T47D (cell line): ENCODE measurements at regions not wholly inside any gene's neighbourhood (a gene's known extent, or its start where the extent isn't known, plus 50 kb on each side); places are given as distances from the start of the nearest gene placed in this dataset.
A peak's percentile ranks its signal among the peaks of the same experiment; 100 is the strongest.
"Not testable (repeated sequence)": the region's sequence is repeated elsewhere in the genome, so short reads cannot be mapped to it uniquely, and the experiment has no call there.

Experiments used
- DNase-seq, 2 experiments: peaks; one replicate each; pipeline versions ENCODE4 v3.0.0 to v3.0.0-alpha.2; 2011 to 2012; ENCODE audit warnings: low read depth in 1 of 2, low spot score in 1 of 2
- JUND ChIP-seq: IDR thresholded peaks from 2 replicates; pipeline ENCODE4 v1.6.1; 2012; ENCODE audit warnings: low read depth
- in situ Hi-C: cut with HindIII; loops from 2 replicates; pipeline ENCODE4 v1.10.0; 2016; ENCODE audit warnings: low sequenced_read_pairs, low pct_unique_long_range_greater_than_20kb

DNA sequence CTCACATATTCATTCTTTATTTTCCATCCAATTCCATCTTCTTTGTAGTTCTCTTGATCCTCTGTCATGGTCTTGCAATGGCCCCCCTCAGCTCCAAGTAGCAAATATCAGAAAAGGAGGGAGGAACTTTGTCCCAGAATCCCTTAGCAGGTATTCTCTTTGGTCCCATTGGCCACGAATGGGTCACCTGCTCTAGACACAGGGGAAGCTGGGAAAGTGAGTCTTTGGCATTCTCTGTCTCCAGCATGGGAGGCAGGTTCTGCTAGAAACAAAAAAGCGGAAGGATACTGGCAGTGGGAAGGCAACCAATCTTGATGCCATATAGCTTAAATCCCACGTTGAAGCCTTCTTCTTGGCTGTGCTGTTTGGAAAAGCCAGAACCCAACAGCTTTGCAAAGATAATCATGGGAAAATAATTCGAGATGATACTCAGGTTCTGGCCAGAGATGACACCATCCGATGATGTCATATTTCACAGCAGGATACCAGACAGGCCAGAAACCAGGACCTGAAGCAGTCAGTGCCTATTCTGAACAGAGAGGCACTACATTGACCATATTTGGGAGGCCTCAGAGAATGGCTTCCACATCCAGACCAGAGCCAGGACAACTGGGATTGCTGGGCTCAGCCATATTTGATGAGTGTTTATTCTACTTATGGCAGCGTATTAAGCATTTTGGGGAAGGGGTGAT lies 110.4 kb upstream of the ATXN3L start:
- no peak for TF ChIP-seq JUND
- in situ Hi-C loops = no loop called here
- DNase-seq = no peak

DNA sequence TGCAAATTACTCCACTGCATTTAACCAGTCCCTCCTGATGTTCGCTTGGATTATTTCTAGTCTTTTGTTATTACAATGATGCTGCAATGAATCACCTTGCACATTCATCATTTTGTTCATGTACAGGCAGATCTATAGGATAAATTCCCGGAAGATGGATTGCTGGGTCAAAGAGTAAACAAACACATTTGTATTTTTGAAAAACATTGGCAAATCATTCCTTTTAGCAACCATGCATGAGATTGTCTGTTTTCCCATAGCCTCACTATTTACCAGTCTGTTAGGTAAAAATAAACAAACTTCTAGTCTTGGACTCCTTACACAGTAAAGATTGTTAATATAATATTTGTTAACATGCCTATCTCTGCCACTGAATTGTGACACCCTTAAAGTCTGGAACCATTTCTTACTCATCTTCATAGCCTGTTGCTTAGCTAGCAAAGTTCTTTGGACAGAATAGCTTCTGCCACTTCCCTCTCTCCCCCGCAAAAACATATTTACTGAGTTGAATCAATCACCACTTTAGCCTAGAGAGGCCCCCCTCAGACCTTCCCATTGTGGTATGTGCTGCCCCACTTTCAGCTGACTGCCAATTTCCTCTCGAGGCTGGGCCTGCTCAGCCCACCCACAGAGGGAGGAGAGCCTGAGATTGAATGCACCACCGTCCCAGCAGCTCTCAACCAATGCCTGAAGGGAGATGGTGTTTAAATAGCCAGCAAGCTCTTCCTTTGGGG lies 108.4 kb upstream of the ATXN3L start:
- TF ChIP-seq JUND = no peak
- peak in 1 of 2 experiments; percentile 7 for DNase-seq
- in situ Hi-C loops = no loop called here

DNA sequence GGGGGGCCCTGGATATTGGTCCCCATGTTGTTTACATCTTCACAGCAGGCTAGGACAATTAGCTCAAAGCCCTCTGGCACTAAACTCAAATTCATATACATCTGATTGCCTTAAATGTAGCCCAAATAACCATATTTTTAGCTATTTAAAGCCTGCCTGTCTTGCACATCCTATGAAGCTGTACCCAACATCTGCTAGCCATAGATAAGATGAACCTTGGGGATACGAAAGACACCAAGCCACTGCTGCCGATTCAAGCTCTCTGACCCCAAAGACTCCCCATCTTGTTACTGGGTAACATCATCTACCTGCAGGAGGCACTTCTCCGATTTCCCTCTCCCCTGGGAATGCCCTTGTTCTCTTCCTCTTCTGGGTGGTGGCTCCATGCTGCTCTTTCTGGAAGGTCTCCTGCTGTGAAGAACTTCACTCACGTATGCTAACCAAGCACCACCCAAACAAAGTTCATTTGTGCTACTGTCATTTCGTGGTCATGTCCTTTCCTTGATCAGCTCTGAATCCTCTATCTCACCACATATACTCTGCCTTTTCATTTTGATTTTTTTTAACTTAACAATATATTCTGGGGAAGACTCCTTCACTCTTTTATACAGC lies 107.7 kb upstream of the ATXN3L start:
- no peak for DNase-seq
- TF ChIP-seq JUND = no peak
- in situ Hi-C loops = no loop called here

DNA sequence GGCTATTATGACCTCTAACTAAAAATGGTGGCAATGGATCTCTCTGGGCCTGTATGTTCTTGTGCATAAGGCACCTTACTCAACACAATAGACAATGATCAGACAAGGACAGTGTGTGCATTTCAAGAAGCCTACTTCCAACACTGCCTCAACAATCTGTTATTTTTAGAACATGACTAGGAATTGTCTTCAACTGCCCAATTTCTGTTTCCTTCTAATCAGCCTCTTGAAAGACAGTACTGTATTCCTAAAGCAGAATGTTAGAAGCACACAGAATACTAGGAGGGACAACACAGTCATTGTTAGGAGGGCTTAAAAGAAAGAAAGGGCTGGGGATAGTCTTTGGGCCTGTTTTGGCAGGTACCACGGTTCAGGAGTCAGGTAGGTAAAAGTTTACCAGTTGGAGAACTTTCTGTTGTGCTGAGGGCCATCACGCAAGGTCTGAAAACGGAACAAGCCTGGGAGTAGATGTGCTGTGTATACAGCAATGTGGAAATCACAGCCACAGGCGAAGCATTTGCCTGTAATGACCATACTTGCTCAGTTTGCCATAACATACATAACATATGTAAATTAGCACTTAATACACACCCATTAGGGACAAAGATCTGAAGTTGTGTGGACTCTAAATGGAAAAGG lies 100.8 kb upstream of the ATXN3L start:
- DNase-seq = no peak
- in situ Hi-C loops = no loop called here
- no peak for TF ChIP-seq JUND

DNA sequence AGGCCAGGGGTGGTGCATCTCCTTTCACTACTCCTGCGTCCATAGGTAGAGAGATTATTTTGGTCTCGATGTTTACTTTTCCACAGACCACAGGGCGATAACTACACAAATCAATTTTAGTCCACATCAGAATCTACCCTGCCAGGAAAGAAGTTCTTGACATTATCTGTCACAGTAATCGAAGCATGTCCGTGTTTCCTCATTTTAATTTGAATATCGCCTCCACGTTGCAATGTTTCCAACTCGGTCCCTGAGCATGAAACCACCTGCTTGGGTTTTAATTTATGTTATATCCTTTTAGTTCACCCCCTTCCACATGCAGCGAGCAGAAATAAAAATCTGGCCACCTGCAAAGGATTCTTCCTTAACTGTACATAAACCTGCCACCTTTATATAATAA lies 100.1 kb upstream of the ATXN3L start:
- in situ Hi-C loops = no loop called here
- TF ChIP-seq JUND = no peak
- DNase-seq = no peak

DNA sequence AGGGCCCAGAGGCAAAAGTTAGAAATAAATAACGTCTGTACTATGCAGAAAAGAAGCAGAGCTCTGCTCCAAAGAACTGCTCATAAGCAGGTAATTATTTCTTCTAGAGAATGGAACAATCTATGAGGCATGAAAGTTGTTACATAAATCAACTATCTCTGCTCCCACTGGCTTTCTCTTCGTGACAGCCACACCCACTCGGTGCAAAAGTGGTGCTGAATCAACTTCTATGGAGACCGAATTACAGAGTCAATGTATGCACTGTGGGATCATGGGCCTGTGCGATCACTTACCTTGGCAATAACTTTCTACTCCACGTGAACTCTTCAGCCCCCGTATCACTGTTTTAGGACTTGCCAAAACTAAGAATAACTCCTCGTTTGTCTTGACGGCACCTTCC lies 99.4 kb upstream of the ATXN3L start:
- TF ChIP-seq JUND = no peak
- DNase-seq = no peak
- in situ Hi-C loops = no loop called here

DNA sequence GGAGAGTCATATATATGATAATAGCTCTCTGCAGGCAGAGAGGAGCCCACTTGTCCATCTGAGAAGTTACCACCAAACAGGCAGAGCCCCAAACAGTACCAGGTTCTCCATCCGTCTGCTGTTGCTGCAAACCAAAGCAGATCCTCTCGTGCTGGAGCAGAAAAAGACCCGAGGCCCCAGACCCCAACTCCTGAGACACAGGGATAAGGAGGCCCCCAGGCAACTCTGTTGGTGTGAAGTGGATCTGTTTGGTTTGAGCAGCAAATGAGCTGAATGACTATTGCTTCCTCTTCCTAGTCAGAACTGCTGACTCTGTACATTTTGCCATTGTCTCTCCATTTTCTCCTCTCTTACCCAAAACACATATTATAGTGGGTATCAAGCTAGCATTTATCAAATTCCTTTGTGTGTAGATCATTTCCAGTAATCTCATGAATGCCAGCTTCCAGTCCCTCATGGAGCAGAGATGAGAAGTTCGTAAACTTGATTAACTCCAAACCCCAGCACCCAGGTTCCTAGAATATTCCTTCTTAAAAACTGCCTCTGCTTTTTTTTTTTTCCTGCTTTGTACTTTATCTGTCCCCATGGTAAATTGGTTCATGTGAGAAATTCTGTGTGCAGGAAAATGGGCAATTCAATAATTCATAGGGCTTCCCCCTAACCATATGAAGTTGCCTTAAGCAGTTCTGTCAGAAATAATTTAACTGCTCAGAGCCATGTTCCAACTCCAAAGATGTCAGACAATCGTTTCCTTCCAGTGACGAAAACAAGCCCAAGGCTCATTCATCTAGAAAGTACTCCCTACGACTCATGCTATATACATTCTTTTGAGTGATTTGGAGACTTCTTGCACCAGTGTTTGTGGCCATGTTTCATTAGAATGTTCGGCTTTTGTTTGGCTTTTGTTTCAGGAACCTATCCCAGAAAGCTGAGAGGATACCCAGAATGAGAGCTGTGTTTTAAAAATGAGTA lies 98.6 kb upstream of the ATXN3L start:
- in situ Hi-C loops = no loop called here
- no peak for TF ChIP-seq JUND
- no peak for DNase-seq

DNA sequence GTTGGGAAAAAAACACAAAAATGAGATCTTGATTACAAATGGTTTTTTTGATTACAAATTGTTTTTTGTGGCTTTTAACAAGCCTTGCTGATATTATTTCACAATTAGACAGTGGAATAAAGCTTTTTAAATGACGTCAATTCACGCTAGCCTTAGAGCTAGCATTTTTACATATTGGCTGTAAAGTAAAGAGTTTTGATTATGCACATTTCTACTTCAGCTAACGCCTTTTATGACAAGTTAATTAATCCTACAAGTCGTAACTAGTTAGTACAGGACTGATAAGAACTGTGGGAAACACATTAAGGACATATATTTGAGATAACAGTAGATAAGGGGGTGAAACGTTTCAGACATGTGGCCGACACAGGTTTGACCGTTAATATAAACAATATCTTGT lies 95.7 kb upstream of the ATXN3L start:
- in situ Hi-C loops = no loop called here
- no peak for TF ChIP-seq JUND
- DNase-seq = no peak

DNA sequence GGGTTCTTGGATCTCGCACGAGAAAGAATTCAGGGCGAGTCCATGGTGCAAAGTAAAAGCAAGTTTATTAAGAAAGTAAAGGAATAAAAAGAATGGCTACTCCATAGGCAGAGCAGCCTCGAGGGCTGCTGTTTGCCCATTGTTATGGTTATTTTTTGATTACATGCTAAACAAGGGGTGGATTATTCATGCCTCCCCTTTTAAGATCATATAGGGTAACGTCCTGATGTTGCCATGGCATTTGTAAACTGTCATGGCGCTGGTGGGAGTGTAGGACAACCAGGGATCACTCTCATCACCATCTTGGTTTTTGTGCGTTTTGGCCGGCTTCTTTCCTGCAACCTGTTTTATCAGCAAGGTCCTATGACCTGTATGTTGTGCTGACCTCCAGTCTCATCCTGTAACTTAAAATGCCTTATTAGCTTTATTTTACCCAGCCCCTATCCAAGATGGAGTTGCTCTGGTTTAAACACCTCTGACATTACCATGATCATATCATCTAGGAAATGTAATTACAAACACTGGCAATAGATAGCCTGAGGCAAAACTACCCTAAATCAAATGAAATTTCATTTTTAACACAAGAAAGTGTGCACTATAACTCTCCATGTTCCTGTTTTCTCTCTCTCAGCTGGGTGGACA lies 94.3 kb upstream of the ATXN3L start:
- TF ChIP-seq JUND = no peak
- DNase-seq = no peak
- in situ Hi-C loops = no loop called here

DNA sequence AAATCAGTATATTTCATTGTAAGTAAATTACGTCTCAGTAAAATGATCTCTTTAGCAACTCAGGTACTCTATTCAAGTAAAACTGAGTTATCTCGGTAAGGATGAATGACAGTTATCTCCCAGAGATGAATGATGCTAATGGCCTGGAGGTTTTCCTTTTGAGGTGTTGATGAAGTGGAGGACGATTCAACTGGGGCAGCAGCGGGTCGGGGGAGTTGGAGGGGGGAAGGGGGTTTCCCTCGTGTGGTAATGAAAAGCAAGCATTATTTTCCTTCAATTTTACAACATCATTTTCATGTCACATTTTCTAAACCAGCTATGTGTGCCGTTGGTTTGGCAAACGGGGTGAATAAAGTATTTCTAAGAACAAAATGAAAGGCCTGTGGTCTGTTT lies 92.4 kb upstream of the ATXN3L start:
- no peak for DNase-seq
- no peak for TF ChIP-seq JUND
- in situ Hi-C loops = no loop called here

DNA sequence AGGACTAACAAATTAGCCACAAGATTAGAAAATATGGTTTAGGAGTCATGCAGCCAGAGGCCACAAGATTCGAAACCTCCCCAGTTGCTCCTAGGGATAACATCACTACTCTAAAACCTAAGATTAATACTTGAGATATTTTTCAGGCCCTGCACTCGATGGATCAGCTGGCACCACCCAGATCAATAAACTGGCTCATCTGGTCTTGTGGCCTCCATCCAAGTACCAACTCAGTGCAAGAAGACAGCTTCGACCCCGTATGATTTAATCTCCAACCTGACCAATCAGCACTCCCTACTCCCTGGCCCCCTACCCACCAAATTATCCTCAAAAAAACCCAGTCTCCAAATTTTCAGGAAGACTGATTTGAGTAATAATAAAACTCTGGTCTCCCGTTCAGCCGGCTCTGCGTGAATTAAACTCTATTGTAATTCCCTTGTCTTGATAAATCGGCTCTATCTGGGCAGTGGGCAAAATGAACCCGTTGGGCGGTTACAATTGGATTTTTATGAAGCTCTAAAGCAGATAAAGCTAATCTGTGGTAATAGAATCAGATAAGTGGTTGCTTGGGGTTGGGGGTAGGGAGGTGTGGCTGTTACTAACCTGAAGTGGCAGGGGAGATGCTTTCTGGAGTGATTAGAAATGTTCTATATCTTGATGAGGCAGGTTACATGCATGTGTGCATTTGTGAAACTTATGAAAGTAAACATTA lies 91.8 kb upstream of the ATXN3L start:
- DNase-seq = no peak
- no peak for TF ChIP-seq JUND
- in situ Hi-C loops = no loop called here

DNA sequence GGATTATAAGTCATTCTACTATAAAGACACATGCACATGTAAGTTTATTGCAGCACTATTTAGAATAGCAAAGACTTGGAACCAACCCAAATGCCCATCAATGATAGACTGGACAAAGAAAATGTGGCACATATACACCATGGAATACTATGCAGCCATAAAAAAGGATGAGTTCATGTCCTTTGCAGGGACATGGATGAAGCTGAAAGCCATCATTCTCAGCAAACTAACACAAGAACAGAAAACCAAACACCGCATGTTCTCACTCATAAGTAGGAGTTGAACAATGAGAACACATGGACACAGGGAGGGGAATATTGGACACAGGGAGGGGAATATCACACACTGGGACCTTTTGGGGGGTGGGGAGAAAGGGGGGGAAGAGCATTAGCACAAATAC lies 88.7 kb upstream of the ATXN3L start:
- in situ Hi-C loops, DNase-seq: not testable (repeated sequence)

DNA sequence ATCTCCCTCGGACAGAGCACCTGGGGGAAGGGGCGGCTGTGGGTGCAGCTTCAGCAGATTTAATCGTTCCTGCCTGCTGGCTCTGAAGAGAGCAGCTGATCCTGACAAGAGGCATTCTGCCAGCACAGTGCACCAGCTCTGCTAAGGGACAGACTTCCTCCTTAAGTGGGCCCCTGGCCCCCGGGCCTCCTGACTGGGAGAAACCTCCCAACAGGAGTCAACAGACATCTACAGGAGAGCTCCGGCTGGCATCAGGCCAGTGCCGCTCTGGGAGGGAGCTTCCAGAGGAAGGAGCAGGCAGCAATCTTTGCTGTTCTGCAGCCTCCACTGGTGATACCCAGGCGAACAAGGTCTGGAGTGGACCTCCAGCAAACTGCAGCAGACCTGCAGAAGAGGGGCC lies 84.9 kb upstream of the ATXN3L start:
- in situ Hi-C loops, DNase-seq: not testable (repeated sequence)
